ENCODE measurements at regions not wholly inside any gene's neighbourhood (a gene's known extent, or its start where the extent isn't known, plus 50 kb on each side); places are given as distances from the start of the nearest gene placed in this dataset.

DNA sequence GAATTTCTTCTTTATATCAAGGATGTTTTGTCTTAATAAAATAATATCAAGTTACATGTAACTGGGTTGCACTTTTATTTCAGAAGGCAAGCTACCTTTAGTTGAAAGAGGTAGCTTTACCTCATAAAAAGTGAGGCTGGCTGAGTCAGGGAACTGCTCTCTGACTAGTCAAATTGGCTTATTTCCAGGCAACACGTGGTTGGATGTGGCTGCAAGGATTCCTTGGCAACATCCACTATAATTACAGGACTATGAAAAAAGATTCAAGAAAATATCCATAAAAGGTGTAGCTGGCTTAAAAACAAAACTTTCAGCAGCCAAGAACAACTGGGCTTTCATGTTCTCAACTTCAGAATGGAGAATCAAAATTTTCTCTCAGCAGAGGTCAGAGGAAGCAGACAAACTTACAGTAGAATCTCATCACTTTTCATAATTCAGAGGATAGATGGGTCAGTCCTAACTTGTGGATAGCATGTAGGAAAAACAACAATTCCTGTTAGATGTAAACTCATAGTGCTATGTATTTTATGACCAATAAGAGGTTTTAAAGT lies 779.1 kb downstream of the MECOM start:
- TF ChIP-seq, protein P1, sequence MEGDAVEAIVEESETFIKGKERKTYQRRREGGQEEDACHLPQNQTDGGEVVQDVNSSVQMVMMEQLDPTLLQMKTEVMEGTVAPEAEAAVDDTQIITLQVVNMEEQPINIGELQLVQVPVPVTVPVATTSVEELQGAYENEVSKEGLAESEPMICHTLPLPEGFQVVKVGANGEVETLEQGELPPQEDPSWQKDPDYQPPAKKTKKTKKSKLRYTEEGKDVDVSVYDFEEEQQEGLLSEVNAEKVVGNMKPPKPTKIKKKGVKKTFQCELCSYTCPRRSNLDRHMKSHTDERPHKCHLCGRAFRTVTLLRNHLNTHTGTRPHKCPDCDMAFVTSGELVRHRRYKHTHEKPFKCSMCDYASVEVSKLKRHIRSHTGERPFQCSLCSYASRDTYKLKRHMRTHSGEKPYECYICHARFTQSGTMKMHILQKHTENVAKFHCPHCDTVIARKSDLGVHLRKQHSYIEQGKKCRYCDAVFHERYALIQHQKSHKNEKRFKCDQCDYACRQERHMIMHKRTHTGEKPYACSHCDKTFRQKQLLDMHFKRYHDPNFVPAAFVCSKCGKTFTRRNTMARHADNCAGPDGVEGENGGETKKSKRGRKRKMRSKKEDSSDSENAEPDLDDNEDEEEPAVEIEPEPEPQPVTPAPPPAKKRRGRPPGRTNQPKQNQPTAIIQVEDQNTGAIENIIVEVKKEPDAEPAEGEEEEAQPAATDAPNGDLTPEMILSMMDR (IDR thresholded peaks at IDR 0.05; ENCODE audit: low read length): no peak
- TF ChIP-seq EZH2 (optimal IDR thresholded peaks at IDR 0.05; ENCODE audit: low read depth, low read length) (no peak), EZH2phosphoT487 (IDR thresholded peaks at IDR 0.05; ENCODE audit: low read length) (no peak)

Measured in MM.1S (cell line).